A549 (cell line): ENCODE measurements at regions not wholly inside any gene's neighbourhood (a gene's known extent, or its start where the extent isn't known, plus 50 kb on each side); places are given as distances from the start of the nearest gene placed in this dataset.

Experiments
- ATAC-seq, 2 experiments: fragments of 200-7000 bp in 1 of 2; fragments of >200 bp in 1 of 2; cut with Nextera tagmentation in 1 of 2; cut with Tn5 transposase in 1 of 2; 3 replicates each; pipeline versions ENCODE4 v1.8.0 to v1.9.1; 2018 to 2020; ENCODE audit warnings: mild to moderate bottlenecking in 1 of 2, moderate library complexity in 1 of 2
- CTCF ChIA-PET: fragments of 300-600 bp; sonication (Branson Sonifier 250); formaldehyde crosslinking; extraction: SDS; loops from one replicate; lab custom pipeline; 2021; ENCODE audit warnings: antibody characterized with exemption, inconsistent platforms; lab: Yijun Ruan, JAX
- POLR2A ChIA-PET: fragments of 350-600 bp; formaldehyde crosslinking; extraction: SDS; loops from one replicate; lab custom pipeline; 2021; ENCODE audit warnings: antibody characterized with exemption, inconsistent platforms; lab: Yijun Ruan, JAX
- DNase-seq, 2 experiments: peaks; one replicate each; pipeline versions ENCODE4 v3.0.0 to v3.0.0-alpha.2; 2011 to 2016; ENCODE audit warnings: low read depth in 1 of 2, low spot score in 1 of 2
- FAIRE-seq: peaks from 2 replicates; lab custom pipeline; 2011; peaks lifted over from hg19 to GRCh38; lab: Jason Lieb, UNC
- H3K27ac ChIP-seq, 2 experiments: fragments of >200 bp; sonication (Bioruptor Twin); formaldehyde crosslinking; 3 replicates each; pipeline ENCODE4 v1.5.1; 2016 to 2017
- H3K4me1 ChIP-seq: fragments of >200 bp; sonication (Bioruptor Twin); formaldehyde crosslinking; 3 replicates; pipeline ENCODE4 v1.6.1; 2016
- H3K4me2 ChIP-seq: fragments of >200 bp; sonication (Bioruptor Twin); formaldehyde crosslinking; 3 replicates; pipeline ENCODE4 v1.6.1; 2016
- H3K4me3 ChIP-seq: fragments of >200 bp; sonication (Bioruptor Twin); formaldehyde crosslinking; 3 replicates; pipeline ENCODE4 v1.5.1; 2016
- H3K9me3 ChIP-seq: fragments of >200 bp; sonication (Bioruptor Twin); formaldehyde crosslinking; 3 replicates; pipeline ENCODE4 v1.6.1; 2016
- CBX8 ChIP-seq: fragments of 200-600 bp; sonication (generic); IDR thresholded peaks from 2 replicates; pipeline ENCODE4 v1.6.1; 2016
- CHD4 ChIP-seq: fragments of 200-600 bp; sonication (generic); IDR thresholded peaks from 2 replicates; pipeline ENCODE4 v1.6.1; 2016; ENCODE audit warnings: antibody characterized with exemption, mild to moderate bottlenecking, borderline replicate concordance
- CTCF ChIP-seq: fragments of >200 bp; sonication (Bioruptor Twin); formaldehyde crosslinking; IDR thresholded peaks from 3 replicates; pipeline ENCODE4 v1.5.1; 2016
- E2F6 ChIP-seq: IDR thresholded peaks from 2 replicates; pipeline ENCODE4 v1.6.1; 2012; ENCODE audit warnings: low read depth, borderline replicate concordance
- EHMT2 ChIP-seq: fragments of 200-600 bp; sonication (generic); IDR thresholded peaks from 2 replicates; pipeline ENCODE4 v1.6.1; 2016; ENCODE audit warnings: antibody characterized with exemption, low read depth, mild to moderate bottlenecking, moderate library complexity
- ELK1 ChIP-seq: fragments of 150-350 bp; IDR thresholded peaks from 2 replicates; pipeline ENCODE4 v1.6.1; 2014; ENCODE audit warnings: low read depth, mild to moderate bottlenecking, low read length
- EP300 ChIP-seq, 2 experiments: fragments of >200 bp; sonication (Bioruptor Twin); formaldehyde crosslinking; IDR thresholded peaks; 2 replicates in 1 of 2; 3 replicates in 1 of 2; pipeline ENCODE4 v1.6.1; 2016 to 2017
- ESRRA ChIP-seq: fragments of 150-350 bp; IDR thresholded peaks from 2 replicates; pipeline ENCODE4 v1.6.1; 2014; ENCODE audit warnings: mild to moderate bottlenecking, low read length, borderline replicate concordance
- FOSL2 ChIP-seq, 2 experiments: fragments of 450-650 bp in 1 of 2; fragments of >200 bp in 1 of 2; sonication (Bioruptor Twin) in 1 of 2; formaldehyde crosslinking; IDR thresholded peaks; 2 replicates each; pipeline versions ENCODE4 v1.5.0 to v1.6.1; 2016 to 2020; ENCODE audit warnings: mild to moderate bottlenecking in 1 of 2, moderate library complexity in 1 of 2
- FOXS1 ChIP-seq: fragments of 250-450 bp; sonication (Bioruptor Pico); IDR thresholded peaks from 2 replicates; pipeline ENCODE4 v1.5.0; 2020; ENCODE audit warnings: mild to moderate bottlenecking, moderate library complexity
- HDAC2 ChIP-seq: fragments of 200-600 bp; sonication (generic); IDR thresholded peaks from 2 replicates; pipeline ENCODE4 v1.6.1; 2016
- HEYL ChIP-seq: fragments of 250-450 bp; sonication (Bioruptor Pico); IDR thresholded peaks from 2 replicates; pipeline ENCODE4 v1.8.0; 2021; ENCODE audit warnings: mild to moderate bottlenecking, moderate library complexity
- JUNB ChIP-seq: fragments of >200 bp; sonication (Bioruptor Twin); formaldehyde crosslinking; IDR thresholded peaks from 2 replicates; pipeline ENCODE4 v1.6.1; 2016
- MYC ChIP-seq: IDR thresholded peaks from 2 replicates; pipeline ENCODE4 v1.6.1; 2012; ENCODE audit warnings: mild to moderate bottlenecking, inconsistent platforms, low read length, improper control_type of control experiment, borderline replicate concordance
- NPAS2 ChIP-seq: fragments of 250-450 bp; sonication (Bioruptor Pico); IDR thresholded peaks from 2 replicates; pipeline ENCODE4 v1.8.0; 2022; ENCODE audit warnings: mild to moderate bottlenecking, moderate library complexity, borderline replicate concordance
- PBX3 ChIP-seq: IDR thresholded peaks from 2 replicates; pipeline ENCODE4 v1.6.1; 2012
- PHF8 ChIP-seq: fragments of 200-600 bp; sonication (generic); IDR thresholded peaks from 2 replicates; pipeline ENCODE4 v1.6.1; 2016; ENCODE audit warnings: low read depth, mild to moderate bottlenecking, antibody characterized with exemption, moderate library complexity, borderline replicate concordance
- POLR2AphosphoS2 ChIP-seq: conservative IDR thresholded peaks from 2 replicates; pipeline ENCODE4 v1.6.1; 2012; ENCODE audit warnings: low read length, improper control_type of control experiment, inconsistent platforms
- RCOR1 ChIP-seq: fragments of 150-350 bp; IDR thresholded peaks from 2 replicates; pipeline ENCODE4 v1.6.1; 2014; ENCODE audit warnings: antibody characterized with exemption, low read length, low read depth
- RFX5 ChIP-seq: fragments of 450-650 bp; IDR thresholded peaks from 2 replicates; pipeline ENCODE4 v1.7.1; 2014; ENCODE audit warnings: antibody characterized with exemption, mild to moderate bottlenecking, moderate library complexity
- RNF2 ChIP-seq: fragments of 200-600 bp; sonication (generic); IDR thresholded peaks from 2 replicates; pipeline ENCODE4 v1.6.1; 2016; ENCODE audit warnings: low read depth, mild to moderate bottlenecking, antibody characterized with exemption, moderate library complexity, borderline replicate concordance
- SREBF2 ChIP-seq: fragments of 450-650 bp; IDR thresholded peaks from 2 replicates; pipeline ENCODE4 v1.6.1; 2014; ENCODE audit warnings: mild to moderate bottlenecking, moderate library complexity
- WGBS: methylation state at CpG from one replicate; pipeline ENCODE4 v1.1.6; 2017; ENCODE audit errors: missing lambda C conversion rate; 5-methylcytosine and 5-hydroxymethylcytosine counted together

GRCh38 chr20:40926928-40927327, 101.7 kb upstream of the TOP1 start (continued):
- no peak for TF ChIP-seq RCOR1
- TF ChIP-seq NPAS2 (CRISPR knock-in tag), result no peak
- no peak for TF ChIP-seq MYC
- no peak for TF ChIP-seq EHMT2

GRCh38 chr20:40930561-40930960, 98.1 kb upstream of the TOP1 start:
- ChIA-PET CTCF (interaction anchor here (1.4 kb wide), 1 partner anchor 10 kb away, joined by 3 read pairs; no protein-coding TSS in a partner anchor), POLR2A (no interaction called here)
- Histone ChIP-seq H3K9me3 (no peaks in the 10 kb centered on the region), H3K4me2 (no peak overlapping the region), H3K27ac (no peak overlapping the region), H3K4me3 (no peak overlapping the region), H3K4me1 (no peaks in the 10 kb centered on the region)
- no peak for ATAC-seq
- no peak for DNase-seq
- no peak for FAIRE-seq
- WGBS, result 0% methylated on average over 1 of the region's 1 CpG
- TF ChIP-seq PHF8 (no peak), CBX8 (no peak), POLR2AphosphoS2 (no peak), HEYL (no peak)

GRCh38 chr20:40931410-40932044, 97.1 kb upstream of the TOP1 start:
- TF ChIP-seq RNF2 (no peak), E2F6 (no peak), PBX3 (no peak), FOSL2 (IDR thresholded peaks at IDR 0.05) (no peak), FOSL2 (CRISPR knock-in tag; IDR thresholded peaks at IDR 0.05) (no peak), EP300 (IDR thresholded peaks at IDR 0.05) (no peak), SREBF2 (no peak), CTCF (no peak)
- WGBS, result under 1% methylated on average over 4 of the region's 4 CpGs
- no peak overlapping the region for H3K4me2 ChIP-seq
- H3K27ac ChIP-seq, result no peak overlapping the region
- H3K9me3 ChIP-seq, result no peaks in the 10 kb centered on the region
- DNase-seq (no peak), ATAC-seq (no peak), FAIRE-seq (no peak)
- no peaks in the 10 kb centered on the region for H3K4me1 ChIP-seq
- CTCF ChIA-PET, result interaction anchor here (1.3 to 1.4 kb wide), 2 partner anchors 9 to 190 kb away, joined by 3 read pairs; no protein-coding TSS in a partner anchor
- no peak overlapping the region for H3K4me3 ChIP-seq
- POLR2A ChIA-PET, result no interaction called here

GRCh38 chr20:40932436-40932835, 96.2 kb upstream of the TOP1 start:
- Histone ChIP-seq H3K4me3 (no peak overlapping the region), H3K4me2 (no peak overlapping the region), H3K27ac (no peak overlapping the region), H3K9me3 (no peaks in the 10 kb centered on the region), H3K4me1 (no peaks in the 10 kb centered on the region)
- WGBS, result 0% methylated on average over 1 of the region's 1 CpG
- DNase-seq (no peak), ATAC-seq (no peak), FAIRE-seq (no peak)
- POLR2A ChIA-PET, result no interaction called here
- CTCF ChIA-PET, result interaction anchor here (0.6 to 2.0 kb wide), 2 partner anchors 14 to 398 kb away, joined by 3 to 10 read pairs; no protein-coding TSS in a partner anchor
- no peak for TF ChIP-seq PBX3
- TF ChIP-seq ELK1, result no peak
- no peak for TF ChIP-seq CHD4
- TF ChIP-seq JUNB, result no peak
- TF ChIP-seq RCOR1, result no peak
- TF ChIP-seq RFX5, result no peak
- no peak for TF ChIP-seq HDAC2
- no peak for TF ChIP-seq FOXS1
- TF ChIP-seq ESRRA, result no peak
- TF ChIP-seq PHF8, result no peak
